Ammon's horn (tissue), 1 donor: ENCODE measurements at regions not wholly inside any gene's neighbourhood (a gene's known extent, or its start where the extent isn't known, plus 50 kb on each side); places are given as distances from the start of the nearest gene placed in this dataset.

ENCODE experiments used
- DNase-seq: peaks from one replicate; pipeline ENCODE4 v3.0.0-alpha.2; 2016; ENCODE audit warnings: low spot score

DNA sequence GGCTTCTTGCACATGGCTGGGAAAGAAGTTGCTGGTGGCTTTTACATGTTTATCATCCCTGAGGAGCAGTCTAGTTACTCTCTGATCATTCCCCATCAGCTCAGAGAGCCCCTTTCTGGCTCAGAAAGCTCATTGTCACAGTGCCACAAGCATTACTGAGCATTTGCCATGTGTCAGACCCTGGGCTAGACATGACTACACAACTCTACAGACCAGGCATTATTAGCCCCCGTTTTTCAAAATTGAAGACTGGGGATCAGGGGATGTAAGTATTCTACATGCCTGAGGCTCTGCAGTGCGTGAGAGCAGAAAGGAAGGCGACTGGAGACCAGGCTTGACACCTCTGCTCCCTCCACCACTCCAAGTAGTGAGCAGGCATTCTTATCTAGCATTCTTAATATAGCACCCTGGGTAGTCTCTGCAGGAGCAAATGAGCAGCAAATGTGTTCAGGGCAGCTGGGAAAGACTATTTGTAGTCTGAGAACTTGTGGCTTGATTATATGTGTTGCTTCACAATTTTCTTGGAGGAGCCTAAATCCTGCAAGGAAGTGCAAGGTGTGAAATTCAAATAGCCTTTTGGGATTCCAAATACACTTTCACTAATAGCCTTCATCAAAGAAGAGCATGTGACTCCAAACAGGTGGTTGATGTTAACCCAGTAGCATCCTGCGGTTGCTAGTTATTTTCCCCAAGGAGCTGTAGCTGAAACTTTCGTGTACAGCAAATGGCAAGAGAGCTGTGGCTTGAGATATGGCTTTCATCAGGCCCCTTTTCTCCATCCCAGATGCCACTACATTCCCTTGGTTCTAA lies 143.2 kb downstream of the DDX1 start:
- no peak for DNase-seq

DNA sequence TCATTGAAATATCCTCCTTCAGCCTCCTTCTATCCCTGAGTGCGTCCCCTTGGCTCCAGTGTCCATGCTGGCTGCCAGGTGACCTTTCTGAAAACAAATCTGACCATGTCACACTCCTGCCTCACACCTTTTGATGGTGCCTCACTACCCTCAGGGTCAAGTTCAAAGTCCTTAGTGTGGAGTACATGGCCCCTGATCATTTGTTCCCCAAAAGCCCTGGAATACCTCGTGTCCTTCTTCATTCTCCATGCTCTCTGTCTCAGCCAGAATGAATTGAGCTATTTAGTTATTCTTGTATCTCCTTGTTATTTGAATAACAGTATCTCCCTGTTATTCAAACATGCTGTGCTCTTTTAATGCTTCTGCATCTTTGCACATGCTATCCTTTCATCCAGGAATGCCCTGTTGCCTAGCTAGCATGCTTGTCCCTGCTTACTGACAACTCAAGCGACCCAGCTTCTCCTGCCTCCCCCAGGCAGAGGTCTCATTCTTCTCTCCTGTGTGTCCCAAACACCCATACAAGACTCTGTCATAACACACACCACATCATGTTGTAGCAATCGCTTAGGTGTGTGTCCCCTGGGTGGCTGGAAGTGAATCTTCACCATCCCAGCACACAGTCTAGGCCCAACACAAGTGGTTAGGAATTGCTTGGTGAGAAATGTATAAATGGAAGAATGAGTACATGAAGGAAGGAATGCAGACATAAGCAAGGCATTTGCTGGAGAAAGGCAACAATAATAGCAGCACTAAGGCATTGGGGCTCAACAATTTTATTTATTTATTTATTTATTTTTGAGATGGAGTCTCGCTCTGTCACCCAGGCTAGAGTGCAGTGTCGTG lies 144.0 kb downstream of the DDX1 start:
- DNase-seq = no peak

- DNase-seq = no peak
These were observed 144.9 kb downstream of the DDX1 start for GRCh38 chr2:15736396-15737180.

DNA sequence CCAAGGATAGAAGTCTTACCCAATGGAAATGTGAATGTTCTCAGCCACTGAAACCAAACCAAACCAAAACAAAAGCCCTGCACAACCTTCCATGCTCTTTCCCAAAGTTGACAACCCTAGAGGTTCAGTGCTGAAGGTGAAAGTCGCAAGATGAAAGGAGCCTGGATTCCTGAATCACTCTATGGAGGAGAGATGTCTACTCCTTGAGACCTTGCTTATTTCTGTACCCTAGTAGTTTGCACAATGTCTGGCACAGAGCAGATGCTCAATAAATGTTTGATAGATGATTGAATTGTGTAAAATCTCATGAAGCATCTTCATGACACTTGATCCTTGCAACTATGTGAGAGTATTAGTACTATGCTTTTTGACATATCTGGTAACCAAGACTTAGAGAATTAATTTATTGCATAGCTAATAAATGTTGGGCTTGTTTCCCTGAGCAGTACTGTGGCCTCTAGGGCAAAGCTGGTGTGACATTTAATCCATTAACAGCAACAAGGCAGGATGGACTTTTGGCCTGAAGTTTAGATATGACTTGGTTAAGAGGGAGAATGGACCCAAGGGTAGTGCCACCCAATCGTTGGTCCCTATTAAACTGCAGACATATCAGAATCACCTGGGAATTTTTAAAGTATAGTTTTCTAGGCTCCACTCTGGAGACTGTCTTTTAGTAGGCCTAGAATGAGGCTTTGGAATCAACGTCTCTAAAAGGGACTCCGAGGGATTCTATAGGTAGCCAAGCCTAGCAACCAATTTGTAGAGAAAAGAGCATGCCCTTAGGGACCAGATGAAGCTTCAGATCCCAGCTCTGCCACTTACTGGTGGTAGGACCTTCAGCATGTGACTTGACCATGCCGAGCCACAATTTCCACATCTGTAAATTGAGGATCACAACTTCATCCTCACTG lies 145.9 kb downstream of the DDX1 start:
- no peak for DNase-seq

DNA sequence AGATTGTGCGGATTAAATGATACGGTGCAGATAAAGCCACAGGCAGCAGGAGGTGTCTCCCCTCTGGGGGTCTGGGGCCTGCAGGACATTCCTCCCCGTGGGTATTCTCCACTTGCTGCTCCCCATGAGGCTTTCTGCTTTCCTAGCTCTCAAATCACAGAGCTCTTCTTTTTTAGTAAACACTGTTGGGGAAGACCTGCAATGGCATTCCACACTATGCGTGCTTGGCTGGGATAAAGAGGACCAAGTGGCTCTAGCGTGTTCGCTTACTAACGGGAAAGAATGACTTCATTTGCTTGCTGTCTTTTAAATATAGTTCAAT lies 146.5 kb downstream of the DDX1 start:
- no peak for DNase-seq

DNA sequence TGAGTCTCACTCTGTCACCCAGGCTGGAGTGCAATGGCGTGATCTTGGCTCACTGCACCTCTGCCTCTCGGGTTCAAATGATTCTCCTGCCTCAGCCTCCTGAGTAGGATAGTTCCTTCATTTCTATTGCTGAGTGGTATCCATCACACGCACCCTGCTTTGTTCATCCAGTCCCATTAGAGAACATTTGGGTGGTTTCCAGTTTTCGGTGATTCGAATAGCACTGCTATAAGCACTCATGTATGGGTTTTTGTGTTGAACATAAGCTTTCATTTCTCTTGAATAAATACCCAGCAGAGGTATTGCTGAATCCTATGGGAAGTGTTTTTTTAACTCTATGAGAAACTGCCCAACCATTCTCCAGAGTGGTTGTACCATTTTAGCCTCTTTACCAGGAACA lies 147.3 kb downstream of the DDX1 start:
- DNase-seq = no peak

GRCh38 chr2:15744820-15745219 lies 153.2 kb downstream of the DDX1 start:
- DNase-seq = no peak

DNA sequence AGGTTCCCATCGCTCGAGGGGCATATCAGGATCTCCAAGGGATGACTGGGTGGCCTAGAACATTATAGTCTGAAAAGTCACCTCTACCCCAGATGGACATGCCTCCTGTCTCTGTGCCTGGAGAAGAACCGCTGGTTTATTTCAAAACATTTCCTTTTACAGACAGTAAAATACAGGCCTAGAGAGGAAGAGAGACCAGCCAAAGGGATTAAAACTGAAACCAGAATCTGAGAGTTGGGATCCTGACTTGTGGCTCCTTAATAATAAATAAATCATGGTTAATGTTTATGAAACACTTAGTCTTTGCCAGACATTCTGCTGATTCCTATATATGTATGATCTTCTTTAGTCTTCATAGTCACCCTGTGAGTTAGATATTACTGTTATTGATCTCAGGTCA lies 153.7 kb downstream of the DDX1 start:
- no peak for DNase-seq

GRCh38 chr2:15745907-15746702 lies 154.4 kb downstream of the DDX1 start:
- DNase-seq = no peak

- DNase-seq = no peak
These were observed 155.3 kb downstream of the DDX1 start for GRCh38 chr2:15746703-15747550.

DNA sequence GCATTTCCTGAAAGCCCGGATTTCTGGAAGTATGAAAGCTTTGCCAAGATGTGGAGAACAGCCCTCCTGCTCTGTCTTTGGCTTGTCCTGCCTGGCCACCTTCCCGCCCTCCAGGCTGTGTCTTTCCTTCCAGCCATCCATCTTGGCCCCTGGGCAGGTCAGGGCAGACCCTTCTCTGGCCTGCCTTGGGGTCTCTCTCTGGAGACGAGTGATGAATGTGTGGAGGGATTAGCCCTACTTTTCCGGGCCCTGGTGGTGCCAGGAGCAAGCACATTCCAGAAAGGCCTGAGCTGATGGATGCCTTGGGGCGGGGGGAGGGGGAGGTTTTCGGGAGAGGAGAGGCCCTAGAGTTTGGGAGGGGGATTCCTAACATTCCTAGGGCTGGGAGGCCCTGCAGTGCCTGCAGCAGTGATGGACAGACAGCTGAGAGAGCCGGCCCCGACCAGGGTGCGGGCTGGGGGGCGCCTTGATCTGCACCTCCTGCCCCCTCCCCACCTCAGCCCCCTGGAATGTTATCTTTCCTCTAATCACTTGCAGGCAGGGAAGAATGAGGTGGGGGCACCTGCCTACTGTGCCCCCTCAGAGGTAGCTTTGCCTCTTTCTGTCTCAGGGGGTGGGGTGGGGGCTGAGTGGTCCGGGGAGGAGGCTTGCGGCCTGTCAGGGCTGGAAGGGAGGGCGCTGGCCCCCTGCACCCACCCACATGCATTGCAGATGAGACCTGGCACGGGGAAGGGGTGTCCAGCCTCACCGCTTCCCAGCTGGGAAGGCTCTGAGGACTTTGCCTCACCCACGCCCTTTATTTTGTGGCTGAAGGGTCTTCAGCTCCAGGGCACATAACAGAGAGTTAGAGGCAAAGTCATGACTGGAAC lies 156.2 kb downstream of the DDX1 start:
- no peak for DNase-seq

GRCh38 chr2:15748736-15749323 lies 157.2 kb downstream of the DDX1 start:
- DNase-seq = no peak

DNA sequence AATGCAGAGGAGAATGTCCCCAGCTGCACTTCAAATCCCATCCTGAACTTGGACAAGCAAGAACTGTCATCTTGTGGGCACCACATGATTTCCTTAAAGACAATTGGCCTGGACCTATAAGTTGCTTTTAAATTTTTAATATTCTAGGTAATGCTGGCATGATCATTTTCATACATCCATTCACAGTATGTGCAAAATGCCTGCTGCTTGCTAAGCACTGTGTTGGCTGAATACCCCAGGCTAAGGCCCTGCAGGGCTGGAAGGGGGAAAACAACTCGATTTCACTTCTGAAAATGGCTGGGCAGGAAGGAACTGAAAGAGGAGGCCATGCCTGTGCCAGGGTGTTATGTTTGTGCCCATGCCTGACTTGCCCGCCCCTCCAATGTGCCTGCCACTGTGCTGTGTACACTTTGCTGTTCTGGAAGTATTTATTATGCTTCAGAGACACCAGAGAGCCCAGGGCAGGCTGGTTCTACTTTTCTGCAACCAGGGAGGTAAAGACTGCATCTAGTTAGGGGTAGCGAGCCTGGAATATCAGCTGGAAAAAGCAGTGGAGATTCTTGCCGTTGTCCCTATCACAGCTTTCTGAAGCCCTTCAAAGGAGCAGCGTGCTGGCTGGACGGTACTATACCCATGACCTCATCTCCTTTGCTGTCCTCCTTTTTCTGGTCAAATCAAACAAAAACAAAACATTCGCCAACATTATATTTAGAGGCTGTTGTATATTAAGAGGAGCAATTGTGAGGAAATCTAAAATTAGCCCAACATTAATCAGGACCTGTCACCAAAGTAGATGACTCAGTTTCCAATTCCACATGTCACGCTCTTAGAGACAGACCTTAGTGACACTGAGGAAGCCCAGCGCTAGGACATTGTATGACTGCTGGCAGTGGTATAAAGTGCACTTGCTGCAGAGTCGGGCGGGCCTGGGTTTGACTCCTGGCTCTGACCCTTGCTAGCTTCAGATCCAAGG lies 158.1 kb downstream of the DDX1 start:
- DNase-seq = no peak

DNA sequence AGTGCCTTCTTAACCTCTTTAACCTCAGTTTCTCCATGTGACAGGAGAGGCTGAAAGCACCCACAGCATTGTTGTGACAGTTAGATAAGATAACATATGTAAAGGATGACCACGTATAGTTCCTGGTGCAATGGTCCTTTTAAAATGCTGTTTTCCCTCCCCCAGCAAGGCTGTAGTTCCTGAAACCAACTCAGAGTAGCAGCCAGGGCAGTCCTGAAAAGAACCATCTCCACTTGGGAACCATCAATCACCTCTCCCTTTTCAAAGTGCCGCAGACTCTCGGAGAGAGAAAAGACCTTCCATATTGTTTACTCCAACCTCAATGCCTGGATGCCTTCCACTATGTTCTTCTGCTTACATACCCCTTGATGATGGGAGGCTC lies 158.8 kb downstream of the DDX1 start:
- no peak for DNase-seq

- DNase-seq = no peak
These were observed 159.2 kb downstream of the DDX1 start for GRCh38 chr2:15750822-15751329.

DNA sequence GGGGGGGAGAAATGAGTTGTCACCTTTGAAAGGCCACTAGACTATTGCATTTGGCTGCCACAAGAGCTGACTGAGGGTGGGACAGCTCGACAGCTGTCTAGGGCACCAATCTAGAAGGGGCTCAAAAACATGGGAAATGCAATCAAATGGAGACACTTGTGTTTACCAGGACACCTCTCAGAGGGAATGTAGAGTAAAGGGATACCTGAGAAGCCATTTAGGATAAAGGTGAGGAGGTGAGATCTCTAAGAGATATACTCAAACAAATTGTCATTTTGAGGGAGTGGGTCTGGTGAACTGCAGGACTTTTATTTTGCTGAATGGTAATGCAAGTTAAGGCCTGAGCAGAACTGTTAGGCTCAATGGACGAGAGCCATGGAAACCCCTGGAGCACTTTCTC lies 159.8 kb downstream of the DDX1 start:
- no peak for DNase-seq
